Central memory CD4-positive, alpha-beta T cell (primary cell): ENCODE measurements at regions not wholly inside any gene's neighbourhood (a gene's known extent, or its start where the extent isn't known, plus 50 kb on each side); places are given as distances from the start of the nearest gene placed in this dataset.

Experiments
- DNase-seq: peaks from one replicate; pipeline ENCODE4 v3.0.0; 2022

- no peak for DNase-seq
These were observed 53.2 kb downstream of the DNAAF9 start for GRCh38 chr20:3354247-3354646.

GRCh38 chr20:3353646-3354045 lies 53.8 kb downstream of the DNAAF9 start:
- DNase-seq: no peak

GRCh38 chr20:3352202-3352601 lies 55.3 kb downstream of the DNAAF9 start:
- no peak for DNase-seq

- DNase-seq: no peak
These were observed 57.0 kb downstream of the DNAAF9 start for GRCh38 chr20:3350422-3350821.

- no peak for DNase-seq
These were observed 57.7 kb downstream of the DNAAF9 start for GRCh38 chr20:3349786-3350185.

GRCh38 chr20:3342766-3343165 lies 64.7 kb downstream of the DNAAF9 start:
- DNase-seq: no peak

GRCh38 chr20:3340443-3340842 lies 67.0 kb downstream of the DNAAF9 start:
- no peak for DNase-seq

GRCh38 chr20:3339571-3339970 lies 67.9 kb downstream of the DNAAF9 start:
- no peak for DNase-seq

GRCh38 chr20:3339076-3339475 lies 68.4 kb downstream of the DNAAF9 start:
- no peak for DNase-seq

GRCh38 chr20:3334156-3334943 lies 73.1 kb downstream of the DNAAF9 start:
- no peak for DNase-seq

GRCh38 chr20:3330046-3330741 lies 77.3 kb downstream of the DNAAF9 start:
- DNase-seq: no peak

GRCh38 chr20:3328501-3328900 lies 79.0 kb downstream of the DNAAF9 start:
- peak; percentile 49 for DNase-seq

- DNase-seq: no peak
These were observed 80.5 kb downstream of the DNAAF9 start for GRCh38 chr20:3326779-3327521.

GRCh38 chr20:3325864-3326263 lies 81.6 kb downstream of the DNAAF9 start:
- no peak for DNase-seq

- no peak for DNase-seq
These were observed 84.1 kb downstream of the DNAAF9 start for GRCh38 chr20:3323398-3323797.

- no peak for DNase-seq
These were observed 79.4 kb upstream of the SLC4A11 start for GRCh38 chr20:3318226-3318884.

GRCh38 chr20:3316136-3316535 lies 77.1 kb upstream of the SLC4A11 start:
- DNase-seq: no peak

- DNase-seq: no peak
These were observed 76.1 kb upstream of the SLC4A11 start for GRCh38 chr20:3315136-3315535.

GRCh38 chr20:3314391-3314790 lies 75.4 kb upstream of the SLC4A11 start:
- DNase-seq: no peak

GRCh38 chr20:3313683-3314065 lies 74.7 kb upstream of the SLC4A11 start:
- DNase-seq: no peak

GRCh38 chr20:3312940-3313682 lies 74.1 kb upstream of the SLC4A11 start:
- DNase-seq: no peak

- DNase-seq: no peak
These were observed 72.6 kb upstream of the SLC4A11 start for GRCh38 chr20:3311623-3312022.
